GM19438 (cell line): ENCODE measurements at regions not wholly inside any gene's neighbourhood (a gene's known extent, or its start where the extent isn't known, plus 50 kb on each side); places are given as distances from the start of the nearest gene placed in this dataset.
"Not testable (repeated sequence)": the region's sequence is repeated elsewhere in the genome, so short reads cannot be mapped to it uniquely, and the experiment has no call there.

ENCODE experiments used
- ATAC-seq: cut with Tn5 transposase; IDR thresholded peaks from one replicate; pipeline ENCODE4 v1.9.1; 2021; ENCODE audit warnings: low read depth; ENCODE audit not compliant: unreplicated experiment

GRCh38 chr6:137545073-137545472 is 50.9 kb upstream of the OLIG3 start:
- ATAC-seq = no peak

- ATAC-seq = no peak
Measured at GRCh38 chr6:137547186-137547585, 53.0 kb upstream of the OLIG3 start.

- no peak for ATAC-seq
Measured at GRCh38 chr6:137547601-137548000, 53.4 kb upstream of the OLIG3 start.

- ATAC-seq = no peak
Measured at GRCh38 chr6:137549106-137549505, 54.9 kb upstream of the OLIG3 start.

GRCh38 chr6:137550535-137550934 is 56.3 kb upstream of the OLIG3 start:
- ATAC-seq = no peak

GRCh38 chr6:137552146-137552545 is 58.0 kb upstream of the OLIG3 start:
- no peak for ATAC-seq

GRCh38 chr6:137552809-137553208 is 58.6 kb upstream of the OLIG3 start:
- no peak for ATAC-seq

- ATAC-seq = not testable (repeated sequence)
Measured at GRCh38 chr6:137559521-137560183, 65.5 kb upstream of the OLIG3 start.

- ATAC-seq = no peak
Measured at GRCh38 chr6:137560184-137560563, 66.0 kb upstream of the OLIG3 start.

- no peak for ATAC-seq
Measured at GRCh38 chr6:137568067-137568466, 73.9 kb upstream of the OLIG3 start.

- ATAC-seq = no peak
Measured at GRCh38 chr6:137570393-137570792, 76.2 kb upstream of the OLIG3 start.

GRCh38 chr6:137571854-137572253 is 77.7 kb upstream of the OLIG3 start:
- no peak for ATAC-seq

GRCh38 chr6:137573739-137574138 is 79.5 kb upstream of the OLIG3 start:
- no peak for ATAC-seq

- ATAC-seq = no peak
Measured at GRCh38 chr6:137579612-137580011, 85.4 kb upstream of the OLIG3 start.

GRCh38 chr6:137581019-137581707 is 87.0 kb upstream of the OLIG3 start:
- ATAC-seq = no peak

GRCh38 chr6:137583519-137583918 is 89.3 kb upstream of the OLIG3 start:
- ATAC-seq = not testable (repeated sequence)

- no peak for ATAC-seq
Measured at GRCh38 chr6:137588472-137588871, 94.3 kb upstream of the OLIG3 start.

- ATAC-seq = peak; percentile 100
Measured at GRCh38 chr6:137589067-137589848, 95.1 kb upstream of the OLIG3 start.

- ATAC-seq = no peak
Measured at GRCh38 chr6:137590684-137591083, 96.5 kb upstream of the OLIG3 start.

GRCh38 chr6:137601471-137601870 is 107.3 kb upstream of the OLIG3 start:
- no peak for ATAC-seq

- ATAC-seq = no peak
Measured at GRCh38 chr6:137602313-137603197, 108.4 kb upstream of the OLIG3 start.
